GM18507 (cell line): ENCODE measurements at regions not wholly inside any gene's neighbourhood (a gene's known extent, or its start where the extent isn't known, plus 50 kb on each side); places are given as distances from the start of the nearest gene placed in this dataset.

Experiments
- DNase-seq: peaks from one replicate; pipeline ENCODE4 v3.0.0; 2011; ENCODE audit warnings: low read depth; ENCODE audit not compliant: insufficient read length; ENCODE audit errors: extremely low spot score
- FAIRE-seq: peaks from 2 replicates; lab custom pipeline; 2011; peaks lifted over from hg19 to GRCh38; lab: Jason Lieb, UNC

- no peak for FAIRE-seq
- DNase-seq, result no peak
Measured at GRCh38 chr7:84701524-84702306, 485.1 kb downstream of the SEMA3D start.

DNA sequence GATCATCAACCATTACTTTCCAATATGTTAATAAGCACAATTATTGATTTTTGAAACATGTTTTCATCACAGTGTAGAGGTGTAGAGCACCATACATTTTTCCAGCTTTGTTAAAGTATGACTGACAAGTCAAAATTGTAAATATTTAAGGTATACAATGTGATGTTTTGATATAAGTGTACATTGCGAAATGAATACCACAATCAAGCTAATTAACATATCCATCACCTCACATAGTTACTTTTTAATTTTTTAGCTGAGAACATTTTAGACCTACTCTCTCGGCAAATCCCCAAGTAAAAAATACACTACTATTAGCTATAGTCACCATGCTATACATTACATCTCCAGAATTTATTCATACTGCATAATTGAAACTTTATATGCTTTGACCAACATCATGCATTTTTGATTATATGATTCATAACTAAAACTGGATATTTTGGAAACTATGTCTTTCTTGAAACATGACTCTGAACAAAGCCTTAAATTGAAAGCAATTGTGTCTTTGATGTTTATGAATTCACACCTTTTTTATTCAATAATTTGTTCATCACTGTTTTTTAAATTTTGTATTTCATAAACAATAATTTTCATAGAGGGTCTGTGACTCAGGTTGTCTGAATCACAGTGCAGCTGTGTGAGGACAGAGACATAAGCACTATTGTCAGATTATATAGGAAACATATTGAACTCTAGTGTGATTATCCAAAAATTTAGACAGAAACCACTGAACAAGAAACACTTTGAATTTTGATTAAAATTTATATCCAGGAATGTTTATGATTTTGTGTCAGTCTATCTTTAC is 486.1 kb downstream of the SEMA3D start:
- no peak for FAIRE-seq
- no peak for DNase-seq

GRCh38 chr7:84697506-84697905 is 489.4 kb downstream of the SEMA3D start:
- FAIRE-seq, result no peak
- no peak for DNase-seq

DNA sequence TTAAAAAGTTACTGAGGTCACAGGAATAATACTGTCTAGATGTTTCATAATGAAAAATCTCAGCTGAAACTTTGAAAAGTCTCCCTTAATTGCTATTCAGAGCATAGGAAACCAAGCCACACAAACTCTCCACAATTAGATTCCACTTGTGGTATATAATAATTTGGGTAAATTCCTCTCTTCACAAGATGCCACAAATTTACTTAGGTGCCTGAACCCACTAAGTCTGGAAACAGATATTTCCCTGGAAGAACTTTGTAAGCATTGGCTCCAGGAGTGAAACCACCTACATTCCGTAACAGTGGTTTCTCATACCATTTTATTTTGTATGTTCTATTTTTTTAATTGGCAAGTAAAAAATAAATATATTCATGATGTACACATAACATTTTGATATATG is 493.4 kb downstream of the SEMA3D start:
- no peak for FAIRE-seq

GRCh38 chr7:84688671-84689070 is 494.1 kb upstream of the SEMA3A start:
- no peak for DNase-seq
- no peak for FAIRE-seq

More for the DNA sequence above, 493.4 kb downstream of the SEMA3D start:
- no peak for DNase-seq

- DNase-seq, result no peak
- no peak for FAIRE-seq
Measured at GRCh38 chr7:84686373-84686772, 491.8 kb upstream of the SEMA3A start.

DNA sequence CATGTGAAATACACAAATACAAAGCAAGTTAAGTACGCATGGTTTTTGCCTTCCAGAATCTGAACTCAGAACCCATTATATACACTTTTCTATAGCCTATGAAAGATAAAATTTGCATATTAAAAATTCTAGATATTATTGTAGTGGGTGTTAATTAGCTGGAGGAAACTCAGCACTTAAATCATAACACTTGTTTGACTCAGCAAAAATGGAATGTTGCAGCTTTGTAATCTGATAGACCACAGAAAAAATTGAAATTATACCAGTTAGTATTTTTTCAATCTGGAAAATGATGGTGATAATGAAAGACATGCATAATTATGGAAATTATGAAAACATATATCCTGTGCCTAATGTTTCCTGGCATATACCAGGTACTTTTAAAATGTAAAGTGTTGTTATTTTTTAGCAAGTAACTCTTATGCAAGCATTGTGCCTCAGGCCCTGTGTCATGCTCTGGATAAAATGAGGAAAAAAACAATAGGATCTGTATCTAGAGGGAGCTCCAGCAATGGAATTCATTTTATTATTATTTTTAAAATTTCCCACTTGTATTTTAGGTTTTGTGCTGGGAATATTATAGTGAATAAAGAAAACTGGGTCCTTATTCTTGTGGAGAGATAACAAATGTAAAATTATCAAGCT is 490.4 kb upstream of the SEMA3A start:
- no peak for DNase-seq
- no peak for FAIRE-seq

- FAIRE-seq, result no peak
- DNase-seq, result no peak
Measured at GRCh38 chr7:84682543-84682942, 488.0 kb upstream of the SEMA3A start.

DNA sequence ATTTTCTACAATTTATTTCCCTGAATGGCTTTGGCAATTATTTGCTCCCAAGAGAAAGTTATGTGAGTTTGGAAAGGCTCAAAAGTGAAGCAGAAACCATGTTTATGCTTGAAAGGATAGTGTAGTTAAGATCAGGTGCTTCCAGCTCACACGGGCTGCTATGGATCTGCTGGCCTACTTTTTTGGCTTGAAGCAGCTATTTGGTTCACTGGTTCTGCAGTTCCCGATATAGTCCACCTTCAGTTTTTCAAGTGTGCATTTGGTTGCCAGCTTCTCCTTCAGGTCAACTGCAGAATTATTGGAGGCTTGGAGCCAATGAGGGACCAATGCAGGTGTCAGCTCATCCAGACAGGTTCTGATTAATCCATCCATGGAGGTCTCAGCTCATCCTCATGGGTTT is 484.3 kb upstream of the SEMA3A start:
- DNase-seq (no peak), FAIRE-seq (no peak)

DNA sequence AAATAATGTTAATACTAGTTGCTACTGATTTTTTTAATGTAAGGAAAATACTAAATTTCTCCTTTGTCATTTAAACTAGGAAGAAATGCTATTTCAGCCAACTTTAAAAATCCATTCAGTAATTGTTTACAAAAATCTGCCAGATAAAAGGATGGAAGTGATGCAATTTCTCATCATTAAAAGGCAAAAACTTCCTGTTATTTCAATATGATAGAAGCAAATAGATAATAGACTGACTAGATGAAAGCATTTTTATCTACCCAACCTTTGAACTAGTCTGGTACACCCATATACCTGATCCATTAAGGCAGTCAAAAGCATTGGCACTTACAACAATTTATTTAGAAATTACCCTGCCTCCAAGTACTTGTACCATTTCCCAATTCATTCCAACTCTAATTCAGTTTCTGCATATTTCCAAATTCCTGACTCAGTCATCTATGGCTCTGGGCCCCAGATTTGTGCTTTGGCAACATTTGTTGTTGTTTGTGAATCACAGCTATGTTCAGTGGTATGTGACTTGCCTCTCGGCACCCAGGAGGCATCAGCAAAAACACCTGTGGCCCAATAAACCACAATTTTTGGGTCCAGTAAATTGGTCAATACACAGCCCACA is 482.6 kb upstream of the SEMA3A start:
- FAIRE-seq (no peak), DNase-seq (no peak)

DNA sequence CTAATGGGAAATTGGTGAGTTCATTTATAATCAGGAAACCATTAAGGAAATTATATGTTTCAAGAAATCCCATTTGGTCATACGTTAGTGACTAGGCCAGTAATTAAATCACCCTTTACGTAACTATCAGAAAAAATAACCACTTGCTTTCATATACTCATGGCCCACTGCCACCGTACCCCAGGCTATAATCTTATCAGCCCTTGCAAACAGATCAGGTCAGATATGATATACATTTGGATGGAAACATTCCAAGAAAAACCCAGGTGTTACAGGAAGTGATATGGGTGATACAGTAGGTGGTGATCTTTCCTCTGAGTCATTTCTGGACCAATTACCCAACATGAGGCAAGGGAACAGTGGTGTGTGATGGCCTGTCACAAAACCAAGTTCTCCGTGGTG is 481.0 kb upstream of the SEMA3A start:
- no peak for FAIRE-seq
- DNase-seq, result no peak

- DNase-seq, result no peak
Measured at GRCh38 chr7:84674236-84674913, 479.8 kb upstream of the SEMA3A start.

DNA sequence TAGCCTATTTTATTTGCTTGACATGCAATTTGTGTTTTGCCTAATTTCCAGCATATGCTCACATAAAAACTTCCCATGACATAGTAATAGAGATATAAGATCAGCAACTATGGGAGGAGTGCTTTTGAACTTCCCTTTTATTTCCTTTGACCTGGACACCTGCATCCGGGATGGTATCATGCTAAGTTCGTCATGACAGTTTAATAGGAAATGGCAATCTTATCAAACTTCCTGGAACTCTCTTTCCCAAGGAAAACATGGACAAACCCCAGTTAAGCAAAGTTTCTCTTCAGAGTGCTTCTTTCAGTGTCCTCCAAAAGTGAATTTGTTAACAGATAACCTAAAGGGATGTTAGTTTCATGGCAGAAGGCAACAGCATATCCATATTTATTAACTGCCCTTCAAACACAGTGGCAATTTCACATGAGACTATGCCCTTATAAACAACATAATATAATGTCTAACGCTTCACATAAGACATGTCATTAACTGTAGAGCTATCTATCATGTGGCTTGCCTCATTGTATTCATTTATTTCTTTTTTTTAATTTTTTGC is 474.7 kb upstream of the SEMA3A start:
- DNase-seq (no peak), FAIRE-seq (no peak)

More at GRCh38 chr7:84674236-84674913, 479.8 kb upstream of the SEMA3A start:
- FAIRE-seq, result no peak

DNA sequence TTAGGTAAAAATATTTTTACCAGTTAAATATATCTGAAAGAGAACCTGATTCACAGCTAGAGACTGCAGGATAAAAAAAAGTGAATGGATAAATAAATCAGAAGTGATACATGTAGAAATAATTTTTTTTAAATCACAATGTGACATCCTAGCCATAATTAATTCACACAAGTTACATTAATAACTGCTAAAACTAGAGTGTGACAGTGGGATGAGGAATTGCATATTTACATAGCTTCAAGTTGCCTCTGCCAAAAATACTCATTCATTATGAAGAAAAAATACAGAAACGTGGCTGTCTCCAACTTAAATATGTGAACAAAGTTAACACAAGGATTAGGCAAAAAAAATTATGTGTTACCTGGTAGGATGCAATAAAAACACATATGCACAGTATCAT is 473.5 kb upstream of the SEMA3A start:
- no peak for DNase-seq
- FAIRE-seq, result no peak

- FAIRE-seq (no peak), DNase-seq (no peak)
Measured at GRCh38 chr7:84666651-84667050, 472.1 kb upstream of the SEMA3A start.

DNA sequence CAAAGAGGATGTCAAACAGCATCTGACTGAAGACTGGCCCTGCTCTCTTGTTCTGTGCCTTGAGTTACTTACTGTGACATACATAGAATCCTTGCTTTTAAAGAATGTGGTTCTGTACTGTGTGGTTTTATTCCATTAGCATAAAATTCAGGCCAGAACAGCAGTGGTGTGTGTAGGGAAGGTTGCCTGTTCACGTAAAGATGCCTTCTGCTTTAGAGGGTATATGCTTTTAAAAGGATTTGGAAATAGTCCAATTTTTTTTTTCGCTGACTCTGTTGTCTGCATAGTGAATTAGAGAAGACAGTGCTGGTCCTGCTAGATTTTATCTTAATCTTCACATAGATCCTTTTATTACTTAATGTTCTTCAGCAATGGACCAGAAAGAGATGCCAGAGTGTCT is 470.8 kb upstream of the SEMA3A start:
- FAIRE-seq, result no peak

GRCh38 chr7:84664626-84665025 is 470.0 kb upstream of the SEMA3A start:
- DNase-seq (no peak), FAIRE-seq (no peak)

More for the DNA sequence above, 470.8 kb upstream of the SEMA3A start:
- DNase-seq, result no peak

DNA sequence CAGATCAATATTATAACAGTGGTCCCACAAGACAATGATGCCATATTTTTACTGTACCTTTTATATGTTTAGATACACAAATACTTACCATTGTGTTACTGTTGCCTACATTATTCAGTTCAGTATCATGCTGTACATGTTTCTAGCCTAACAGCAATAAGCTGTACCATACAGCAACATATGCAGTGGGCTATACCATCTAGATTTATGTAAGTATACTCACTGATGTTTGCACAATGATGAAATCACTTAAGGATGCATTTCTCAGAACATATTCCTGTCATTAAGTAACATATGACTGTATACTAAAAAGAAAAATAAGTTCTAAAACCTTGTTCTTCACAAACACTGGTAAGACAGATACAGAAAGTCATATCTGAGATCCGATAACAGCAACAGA is 468.6 kb upstream of the SEMA3A start:
- DNase-seq, result no peak
- FAIRE-seq, result no peak

DNA sequence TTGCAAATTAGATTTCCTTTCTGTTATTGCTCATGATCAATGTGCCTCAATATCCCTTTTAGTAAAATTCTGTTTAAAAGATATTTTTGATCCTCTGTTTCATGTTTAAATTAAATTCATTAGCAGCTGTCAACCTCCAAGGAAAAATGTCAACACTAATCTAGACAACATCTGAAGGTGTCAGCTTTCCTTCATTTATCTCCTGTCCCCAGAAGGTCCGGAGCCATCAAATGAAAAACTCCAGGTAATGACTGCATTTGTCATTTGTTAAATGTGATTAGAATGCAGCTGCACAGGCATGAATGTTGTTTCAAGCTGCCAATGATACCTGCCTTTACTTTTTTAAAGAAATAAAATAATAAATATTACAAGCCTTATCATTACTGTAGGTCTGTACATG is 463.7 kb upstream of the SEMA3A start:
- no peak for DNase-seq
- FAIRE-seq, result no peak
